ENCODE measurements at regions not wholly inside any gene's neighbourhood (a gene's known extent, or its start where the extent isn't known, plus 50 kb on each side); places are given as distances from the start of the nearest gene placed in this dataset.

GRCh38 chr16:73743665-73744496 lies 552.7 kb upstream of the PSMD7 start:
- Histone ChIP-seq H3K27me3 (ENCODE audit: control insufficient read depth in 3 of 3, insufficient read depth in 3 of 3, low read length in 2 of 3) (no peaks in the 10 kb centered on the region), H3K9ac (ENCODE audit: insufficient read depth in 1 of 2, low read length in 2 of 2) (no peak overlapping the region), H3K36me3 (ENCODE audit: control insufficient read depth in 4 of 4, insufficient read depth in 4 of 4, low read length in 4 of 4) (no peaks in the 10 kb centered on the region), H3K9me3 (ENCODE audit: control insufficient read depth in 4 of 4, insufficient read depth in 3 of 4, low read length in 3 of 4) (peaks cover 0 to 6% (median 1%) of the 10 kb centered on the region in 4 donors), H3K4me3 (no peak overlapping the region), H3K4me1 (ENCODE audit: control insufficient read depth in 5 of 5, insufficient read depth in 5 of 5, low read length in 5 of 5) (no peaks in the 10 kb centered on the region), H3K27ac (ENCODE audit: low read depth in 1 of 2, low read length in 1 of 2) (no peak overlapping the region)
- TF ChIP-seq CTCF (IDR thresholded peaks at IDR 0.05; ENCODE audit: control extremely low read depth, extremely low read depth) = no peak
- DNase-seq = no peak
- 85 to 90% methylated on average over 11 of the region's 11 CpGs for WGBS, 2 donors
- ATAC-seq (ENCODE audit: insufficient read depth, low FRiP score) = no peak

GRCh38 chr16:73739049-73739769 lies 557.4 kb upstream of the PSMD7 start:
- DNase-seq (no peak), ATAC-seq (ENCODE audit: insufficient read depth, low FRiP score) (no peak)
- no peak for TF ChIP-seq CTCF (IDR thresholded peaks at IDR 0.05; ENCODE audit: control extremely low read depth, extremely low read depth)
- H3K9ac ChIP-seq (ENCODE audit: insufficient read depth in 1 of 2, low read length in 2 of 2) = no peak overlapping the region
- peaks cover 0 to 4% (median 0%) of the 10 kb centered on the region in 5 donors for H3K4me1 ChIP-seq (ENCODE audit: control insufficient read depth in 5 of 5, insufficient read depth in 5 of 5, low read length in 5 of 5)
- no peak overlapping the region for H3K27ac ChIP-seq (ENCODE audit: low read depth in 1 of 2, low read length in 1 of 2)
- no peaks in the 10 kb centered on the region for H3K36me3 ChIP-seq (ENCODE audit: control insufficient read depth in 4 of 4, insufficient read depth in 4 of 4, low read length in 4 of 4)
- H3K9me3 ChIP-seq (ENCODE audit: control insufficient read depth in 4 of 4, insufficient read depth in 3 of 4, low read length in 3 of 4) = peaks cover 0 to 10% (median 1%) of the 10 kb centered on the region in 4 donors
- H3K4me3 ChIP-seq = no peak overlapping the region
- H3K27me3 ChIP-seq (ENCODE audit: control insufficient read depth in 3 of 3, insufficient read depth in 3 of 3, low read length in 2 of 3) = no peaks in the 10 kb centered on the region
- WGBS, 2 donors = 94 to 95% methylated on average over 4 of the region's 4 CpGs

- WGBS, 2 donors = 82 to 91% methylated on average over 4 of the region's 4 CpGs
- Histone ChIP-seq H3K9ac (ENCODE audit: insufficient read depth in 1 of 2, low read length in 2 of 2) (no peak overlapping the region), H3K4me1 (ENCODE audit: control insufficient read depth in 5 of 5, insufficient read depth in 5 of 5, low read length in 5 of 5) (peaks cover 0 to 4% (median 0%) of the 10 kb centered on the region in 5 donors), H3K4me3 (no peak overlapping the region), H3K9me3 (ENCODE audit: control insufficient read depth in 4 of 4, insufficient read depth in 3 of 4, low read length in 3 of 4) (peaks cover 0 to 10% (median 1%) of the 10 kb centered on the region in 4 donors), H3K36me3 (ENCODE audit: control insufficient read depth in 4 of 4, insufficient read depth in 4 of 4, low read length in 4 of 4) (no peaks in the 10 kb centered on the region), H3K27ac (ENCODE audit: low read depth in 1 of 2, low read length in 1 of 2) (no peak overlapping the region), H3K27me3 (ENCODE audit: control insufficient read depth in 3 of 3, insufficient read depth in 3 of 3, low read length in 2 of 3) (no peaks in the 10 kb centered on the region)
- TF ChIP-seq CTCF (IDR thresholded peaks at IDR 0.05; ENCODE audit: control extremely low read depth, extremely low read depth) = no peak
- no peak for DNase-seq
- ATAC-seq (ENCODE audit: insufficient read depth, low FRiP score) = no peak
Measured at GRCh38 chr16:73738266-73738665, 558.3 kb upstream of the PSMD7 start.

Data from lung (tissue), 11 donors.